ENCODE measurements at regions not wholly inside any gene's neighbourhood (a gene's known extent, or its start where the extent isn't known, plus 50 kb on each side); places are given as distances from the start of the nearest gene placed in this dataset.

DNA sequence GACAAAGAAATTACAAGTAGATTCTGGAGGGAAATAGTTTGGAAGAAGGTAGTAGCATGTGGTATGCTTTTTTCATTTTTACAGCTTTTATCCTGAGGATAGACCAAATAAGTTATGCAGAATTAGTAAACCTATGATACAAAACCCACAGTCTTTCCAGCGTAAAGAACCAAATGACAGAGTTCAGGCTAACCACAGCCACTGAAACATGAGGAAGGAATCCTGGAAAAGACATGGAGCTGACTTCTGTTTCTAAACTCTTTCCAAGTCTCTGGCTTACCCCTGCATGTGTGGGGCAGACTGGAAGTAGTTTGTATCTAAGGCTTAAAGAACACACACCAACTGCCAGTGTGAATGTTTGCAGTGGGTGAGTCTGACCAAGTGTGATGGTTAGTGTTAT is 258.4 kb upstream of the TENM4 start:
- TF ChIP-seq POLR2A (IDR thresholded peaks at IDR 0.05) (no peak), POLR2AphosphoS5 (IDR thresholded peaks at IDR 0.05) (no peak), EP300 (IDR thresholded peaks at IDR 0.05) (no peak)
- TF ChIP-seq, protein P1, sequence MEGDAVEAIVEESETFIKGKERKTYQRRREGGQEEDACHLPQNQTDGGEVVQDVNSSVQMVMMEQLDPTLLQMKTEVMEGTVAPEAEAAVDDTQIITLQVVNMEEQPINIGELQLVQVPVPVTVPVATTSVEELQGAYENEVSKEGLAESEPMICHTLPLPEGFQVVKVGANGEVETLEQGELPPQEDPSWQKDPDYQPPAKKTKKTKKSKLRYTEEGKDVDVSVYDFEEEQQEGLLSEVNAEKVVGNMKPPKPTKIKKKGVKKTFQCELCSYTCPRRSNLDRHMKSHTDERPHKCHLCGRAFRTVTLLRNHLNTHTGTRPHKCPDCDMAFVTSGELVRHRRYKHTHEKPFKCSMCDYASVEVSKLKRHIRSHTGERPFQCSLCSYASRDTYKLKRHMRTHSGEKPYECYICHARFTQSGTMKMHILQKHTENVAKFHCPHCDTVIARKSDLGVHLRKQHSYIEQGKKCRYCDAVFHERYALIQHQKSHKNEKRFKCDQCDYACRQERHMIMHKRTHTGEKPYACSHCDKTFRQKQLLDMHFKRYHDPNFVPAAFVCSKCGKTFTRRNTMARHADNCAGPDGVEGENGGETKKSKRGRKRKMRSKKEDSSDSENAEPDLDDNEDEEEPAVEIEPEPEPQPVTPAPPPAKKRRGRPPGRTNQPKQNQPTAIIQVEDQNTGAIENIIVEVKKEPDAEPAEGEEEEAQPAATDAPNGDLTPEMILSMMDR (IDR thresholded peaks at IDR 0.05) = no peak
